Esophagus squamous epithelium (tissue), 4 donors: ENCODE measurements at regions not wholly inside any gene's neighbourhood (a gene's known extent, or its start where the extent isn't known, plus 50 kb on each side); places are given as distances from the start of the nearest gene placed in this dataset.

Experiments used
- CTCF ChIP-seq, 6 experiments: fragments of 450-650 bp in 4 of 6; fragments of 200-600 bp in 2 of 6; sonication (generic) in 2 of 6; IDR thresholded peaks; one replicate each; pipeline ENCODE4 v1.5.1; 2016 to 2019; ENCODE audit warnings: antibody characterized with exemption in 6 of 6, mild to moderate bottlenecking in 4 of 6, moderate library complexity in 4 of 6
- POLR2A ChIP-seq, 4 donors: fragments of 450-650 bp; IDR thresholded peaks; one replicate each; pipeline ENCODE4 v1.6.1; 2017; ENCODE audit warnings: antibody characterized with exemption in 4 of 4, mild to moderate bottlenecking in 4 of 4, moderate library complexity in 3 of 4

GRCh38 chr4:35052546-35052945 is 1191.8 kb downstream of the ARAP2 start:
- TF ChIP-seq CTCF (IDR thresholded peaks at IDR 0.05) (no peak), POLR2A (IDR thresholded peaks at IDR 0.05) (no peak)
